ENCODE measurements at regions not wholly inside any gene's neighbourhood (a gene's known extent, or its start where the extent isn't known, plus 50 kb on each side); places are given as distances from the start of the nearest gene placed in this dataset.

DNA sequence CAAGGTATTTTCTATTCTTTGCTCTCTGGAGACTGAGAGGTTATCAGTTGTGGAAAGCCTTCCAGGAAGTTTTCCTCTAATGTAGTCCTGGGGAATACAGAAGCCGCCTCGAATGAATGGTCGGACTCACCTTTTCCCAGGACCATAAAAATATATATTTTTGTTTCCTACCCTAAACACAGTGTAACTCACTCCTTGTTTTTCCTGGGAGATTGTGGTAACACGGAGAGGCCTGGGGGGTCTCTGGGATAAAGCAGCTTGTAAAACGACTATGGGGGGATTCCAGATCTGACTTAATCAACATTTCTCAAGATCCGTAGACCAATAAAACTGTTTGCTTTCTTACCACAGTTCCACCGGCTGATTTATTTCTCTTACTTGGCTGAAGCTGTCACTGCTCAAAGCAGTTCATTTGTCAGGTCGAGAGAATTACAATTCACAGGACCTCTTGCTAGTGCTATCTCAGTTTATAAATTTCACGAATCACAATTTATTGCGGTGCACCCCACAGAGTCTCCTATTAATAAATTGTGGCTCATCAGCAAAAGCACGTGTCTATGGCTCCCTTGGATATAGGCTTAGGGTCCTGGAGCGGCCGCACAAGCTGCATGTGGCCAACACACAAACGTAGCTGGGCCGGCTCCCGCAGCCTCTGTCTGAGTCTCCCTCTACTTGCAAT is 176.3 kb upstream of the BMPER start:
- H2AFZ ChIP-seq (ENCODE audit: low read length), result no peak overlapping the region
- H3K9ac ChIP-seq (ENCODE audit: insufficient read depth, low read depth, low read length), result no peak overlapping the region
- no peak overlapping the region for H3K4me3 ChIP-seq (replicated peaks in 1 of 3; ENCODE audit: insufficient read depth in 1 of 3, low read depth in 2 of 3, low read length in 3 of 3)
- no peak overlapping the region for H3K4me2 ChIP-seq (ENCODE audit: low read depth, low read length)
- ATAC-seq (no peak), FAIRE-seq (no peak), DNase-seq (ENCODE audit: low spot score) (no peak)
- no TSS peak for BruUV-seq (replicated peaks)
- no peaks in the 10 kb centered on the region for H4K20me1 ChIP-seq (ENCODE audit: insufficient read depth, low read length)
- no peaks in the 10 kb centered on the region for H3K36me3 ChIP-seq (replicated peaks in 1 of 2; ENCODE audit: control insufficient read depth in 1 of 2, insufficient read depth in 2 of 2, low read length in 2 of 2)
- no peaks in the 10 kb centered on the region for H3K9me3 ChIP-seq (ENCODE audit: low read length)
- ChIA-PET CTCF (ENCODE audit: low intra/inter-chr PET ratio, low total read pairs) (no interaction called here), POLR2A (no interaction called here)
- WGBS (ENCODE audit: low lambda C conversion rate), result 72% methylated on average over 16 of the region's 16 CpGs
- no peak overlapping the region for H3K27ac ChIP-seq (ENCODE audit: extremely low read length, insufficient read depth, low read length)
- no peaks in the 10 kb centered on the region for H3K27me3 ChIP-seq (ENCODE audit: control insufficient read depth in 1 of 2, insufficient read depth in 2 of 2, low read length in 2 of 2)
- in situ Hi-C loops (cut with HindIII; ENCODE audit: extremely low pct_ligation_motif_present, low pct_unique_long_range_greater_than_20kb) (no loop called here), intact Hi-C loops (cut with micrococcal nuclease; ENCODE audit: unreplicated experiment) (no loop called here)
- no peaks in the 10 kb centered on the region for H3K79me2 ChIP-seq (ENCODE audit: insufficient read depth, low read length)
- peaks cover 35% of the 10 kb centered on the region for H3K4me1 ChIP-seq (ENCODE audit: insufficient read depth, low read length)
- TF ChIP-seq, protein P1, sequence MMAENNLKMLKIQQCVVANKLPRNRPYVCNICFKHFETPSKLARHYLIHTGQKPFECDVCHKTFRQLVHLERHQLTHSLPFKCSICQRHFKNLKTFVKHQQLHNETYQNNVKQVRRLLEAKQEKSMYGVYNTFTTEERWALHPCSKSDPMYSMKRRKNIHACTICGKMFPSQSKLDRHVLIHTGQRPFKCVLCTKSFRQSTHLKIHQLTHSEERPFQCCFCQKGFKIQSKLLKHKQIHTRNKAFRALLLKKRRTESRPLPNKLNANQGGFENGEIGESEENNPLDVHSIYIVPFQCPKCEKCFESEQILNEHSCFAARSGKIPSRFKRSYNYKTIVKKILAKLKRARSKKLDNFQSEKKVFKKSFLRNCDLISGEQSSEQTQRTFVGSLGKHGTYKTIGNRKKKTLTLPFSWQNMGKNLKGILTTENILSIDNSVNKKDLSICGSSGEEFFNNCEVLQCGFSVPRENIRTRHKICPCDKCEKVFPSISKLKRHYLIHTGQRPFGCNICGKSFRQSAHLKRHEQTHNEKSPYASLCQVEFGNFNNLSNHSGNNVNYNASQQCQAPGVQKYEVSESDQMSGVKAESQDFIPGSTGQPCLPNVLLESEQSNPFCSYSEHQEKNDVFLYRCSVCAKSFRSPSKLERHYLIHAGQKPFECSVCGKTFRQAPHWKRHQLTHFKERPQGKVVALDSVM (CRISPR knock-in tag; IDR thresholded peaks at IDR 0.05), result no peak
- TF ChIP-seq, protein P2, sequence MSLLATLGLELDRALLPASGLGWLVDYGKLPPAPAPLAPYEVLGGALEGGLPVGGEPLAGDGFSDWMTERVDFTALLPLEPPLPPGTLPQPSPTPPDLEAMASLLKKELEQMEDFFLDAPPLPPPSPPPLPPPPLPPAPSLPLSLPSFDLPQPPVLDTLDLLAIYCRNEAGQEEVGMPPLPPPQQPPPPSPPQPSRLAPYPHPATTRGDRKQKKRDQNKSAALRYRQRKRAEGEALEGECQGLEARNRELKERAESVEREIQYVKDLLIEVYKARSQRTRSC (CRISPR knock-in tag; IDR thresholded peaks at IDR 0.05; ENCODE audit: low read depth), result no peak
- no peak for TF ChIP-seq NR1H2 (CRISPR knock-in tag; IDR thresholded peaks at IDR 0.05; ENCODE audit: borderline replicate concordance, low read depth)
- no peak for TF ChIP-seq KDM3A (CRISPR knock-in tag; IDR thresholded peaks at IDR 0.05; ENCODE audit: low read depth)
- TF ChIP-seq HNF4A (CRISPR knock-in tag; IDR thresholded peaks at IDR 0.05), result no peak
- no peak for TF ChIP-seq RFX3 (CRISPR knock-in tag; IDR thresholded peaks at IDR 0.05)
- TF ChIP-seq, protein P3, sequence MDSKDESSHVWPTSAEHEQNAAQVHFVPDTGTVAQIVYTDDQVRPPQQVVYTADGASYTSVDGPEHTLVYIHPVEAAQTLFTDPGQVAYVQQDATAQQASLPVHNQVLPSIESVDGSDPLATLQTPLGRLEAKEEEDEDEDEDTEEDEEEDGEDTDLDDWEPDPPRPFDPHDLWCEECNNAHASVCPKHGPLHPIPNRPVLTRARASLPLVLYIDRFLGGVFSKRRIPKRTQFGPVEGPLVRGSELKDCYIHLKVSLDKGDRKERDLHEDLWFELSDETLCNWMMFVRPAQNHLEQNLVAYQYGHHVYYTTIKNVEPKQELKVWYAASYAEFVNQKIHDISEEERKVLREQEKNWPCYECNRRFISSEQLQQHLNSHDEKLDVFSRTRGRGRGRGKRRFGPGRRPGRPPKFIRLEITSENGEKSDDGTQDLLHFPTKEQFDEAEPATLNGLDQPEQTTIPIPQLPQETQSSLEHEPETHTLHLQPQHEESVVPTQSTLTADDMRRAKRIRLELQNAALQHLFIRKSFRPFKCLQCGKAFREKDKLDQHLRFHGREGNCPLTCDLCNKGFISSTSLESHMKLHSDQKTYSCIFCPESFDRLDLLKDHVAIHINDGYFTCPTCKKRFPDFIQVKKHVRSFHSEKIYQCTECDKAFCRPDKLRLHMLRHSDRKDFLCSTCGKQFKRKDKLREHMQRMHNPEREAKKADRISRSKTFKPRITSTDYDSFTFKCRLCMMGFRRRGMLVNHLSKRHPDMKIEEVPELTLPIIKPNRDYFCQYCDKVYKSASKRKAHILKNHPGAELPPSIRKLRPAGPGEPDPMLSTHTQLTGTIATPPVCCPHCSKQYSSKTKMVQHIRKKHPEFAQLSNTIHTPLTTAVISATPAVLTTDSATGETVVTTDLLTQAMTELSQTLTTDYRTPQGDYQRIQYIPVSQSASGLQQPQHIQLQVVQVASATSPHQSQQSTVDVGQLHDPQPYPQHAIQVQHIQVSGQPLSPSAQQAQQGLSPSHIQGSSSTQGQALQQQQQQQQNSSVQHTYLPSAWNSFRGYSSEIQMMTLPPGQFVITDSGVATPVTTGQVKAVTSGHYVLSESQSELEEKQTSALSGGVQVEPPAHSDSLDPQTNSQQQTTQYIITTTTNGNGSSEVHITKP (CRISPR knock-in tag; IDR thresholded peaks at IDR 0.05; ENCODE audit: low read depth), result no peak
- no peak for TF ChIP-seq MAFF (IDR thresholded peaks at IDR 0.05; ENCODE audit: low read depth, low read length)
- no peak for TF ChIP-seq NR2F6 (IDR thresholded peaks at IDR 0.05)
- no peak for TF ChIP-seq NR2F6 (CRISPR knock-in tag; IDR thresholded peaks at IDR 0.05)
- TF ChIP-seq XRCC5 (optimal IDR thresholded peaks at IDR 0.05; ENCODE audit: low read length), result no peak
- TF ChIP-seq, protein P4, sequence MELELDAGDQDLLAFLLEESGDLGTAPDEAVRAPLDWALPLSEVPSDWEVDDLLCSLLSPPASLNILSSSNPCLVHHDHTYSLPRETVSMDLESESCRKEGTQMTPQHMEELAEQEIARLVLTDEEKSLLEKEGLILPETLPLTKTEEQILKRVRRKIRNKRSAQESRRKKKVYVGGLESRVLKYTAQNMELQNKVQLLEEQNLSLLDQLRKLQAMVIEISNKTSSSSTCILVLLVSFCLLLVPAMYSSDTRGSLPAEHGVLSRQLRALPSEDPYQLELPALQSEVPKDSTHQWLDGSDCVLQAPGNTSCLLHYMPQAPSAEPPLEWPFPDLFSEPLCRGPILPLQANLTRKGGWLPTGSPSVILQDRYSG (CRISPR knock-in tag; IDR thresholded peaks at IDR 0.05), result no peak
- no peak for TF ChIP-seq ZNF232 (CRISPR knock-in tag; IDR thresholded peaks at IDR 0.05; ENCODE audit: borderline replicate concordance)
- no peak for TF ChIP-seq RFXANK (CRISPR knock-in tag; IDR thresholded peaks at IDR 0.05)
- no peak for TF ChIP-seq ZNF619 (CRISPR knock-in tag; IDR thresholded peaks at IDR 0.05)
- TF ChIP-seq, protein P5, sequence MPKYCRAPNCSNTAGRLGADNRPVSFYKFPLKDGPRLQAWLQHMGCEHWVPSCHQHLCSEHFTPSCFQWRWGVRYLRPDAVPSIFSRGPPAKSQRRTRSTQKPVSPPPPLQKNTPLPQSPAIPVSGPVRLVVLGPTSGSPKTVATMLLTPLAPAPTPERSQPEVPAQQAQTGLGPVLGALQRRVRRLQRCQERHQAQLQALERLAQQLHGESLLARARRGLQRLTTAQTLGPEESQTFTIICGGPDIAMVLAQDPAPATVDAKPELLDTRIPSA (CRISPR knock-in tag; IDR thresholded peaks at IDR 0.05; ENCODE audit: borderline replicate concordance), result no peak
- no peak for TF ChIP-seq ELF1 (CRISPR knock-in tag; IDR thresholded peaks at IDR 0.05)

Data from HepG2 (cell line).